Mesenchymal stem cell (in vitro differentiated cells and primary cell): ENCODE measurements at regions not wholly inside any gene's neighbourhood (a gene's known extent, or its start where the extent isn't known, plus 50 kb on each side); places are given as distances from the start of the nearest gene placed in this dataset.

ENCODE experiments used
- DNase-seq: peaks from one replicate; pipeline ENCODE4 v3.0.0-alpha.2; 2013
- H2AFZ ChIP-seq: one replicate; pipeline ENCODE4 v1.6.1; 2013; ENCODE audit warnings: low read depth, mild to moderate bottlenecking, control low read depth, inconsistent platforms, low read length, moderate library complexity
- H2AK5ac ChIP-seq: 2 replicates; pipeline ENCODE4 v1.6.1; 2013; ENCODE audit warnings: low read length, moderate library complexity, mild to moderate bottlenecking, inconsistent platforms; ENCODE audit not compliant: severe bottlenecking
- H2BK120ac ChIP-seq: one replicate; pipeline ENCODE4 v1.6.1; 2013; ENCODE audit warnings: low read depth, mild to moderate bottlenecking, inconsistent platforms, low read length, moderate library complexity
- H2BK12ac ChIP-seq, 2 experiments: one replicate each; pipeline ENCODE4 v1.6.1; 2013; ENCODE audit warnings: inconsistent platforms in 2 of 2, low read length in 2 of 2, mild to moderate bottlenecking in 2 of 2, moderate library complexity in 2 of 2, control low read depth in 1 of 2
- H2BK15ac ChIP-seq: one replicate; pipeline ENCODE4 v1.6.1; 2013; ENCODE audit warnings: mild to moderate bottlenecking, low read depth, inconsistent platforms; ENCODE audit not compliant: poor library complexity, severe bottlenecking
- H2BK5ac ChIP-seq: 2 replicates; pipeline ENCODE4 v1.6.1; 2013; ENCODE audit warnings: low read depth, mild to moderate bottlenecking, low read length, control low read depth, inconsistent platforms; ENCODE audit not compliant: poor library complexity, severe bottlenecking
- H3K14ac ChIP-seq, 2 experiments: one replicate each; pipeline ENCODE4 v1.6.1; 2013; ENCODE audit warnings: inconsistent platforms in 2 of 2, low read length in 2 of 2, control low read depth in 1 of 2, mild to moderate bottlenecking in 1 of 2, moderate library complexity in 1 of 2
- H3K18ac ChIP-seq, 2 experiments: one replicate each; pipeline ENCODE4 v1.6.1; 2013; ENCODE audit warnings: inconsistent platforms in 2 of 2, low read length in 2 of 2, control low read depth in 1 of 2, low read depth in 1 of 2, mild to moderate bottlenecking in 1 of 2
- H3K23ac ChIP-seq, 2 experiments: one replicate each; pipeline ENCODE4 v1.6.1; 2013; ENCODE audit warnings: inconsistent platforms in 2 of 2, low read length in 2 of 2, mild to moderate bottlenecking in 2 of 2, moderate library complexity in 2 of 2, control low read depth in 1 of 2
- H3K27ac ChIP-seq: 2 replicates; pipeline ENCODE4 v1.5.1; 2013; ENCODE audit warnings: mild to moderate bottlenecking, moderate library complexity, low read length, control low read depth, inconsistent platforms; ENCODE audit not compliant: poor library complexity, severe bottlenecking
- H3K27me3 ChIP-seq, 2 experiments: 2 replicates each; pipeline versions ENCODE4 v1.6.1 to v1.7.0; 2013; ENCODE audit warnings: low read length in 2 of 2, mild to moderate bottlenecking in 2 of 2, moderate library complexity in 2 of 2, control low read depth in 1 of 2, inconsistent platforms in 1 of 2; ENCODE audit not compliant: control insufficient read depth in 1 of 2, insufficient read depth in 1 of 2
- H3K36me3 ChIP-seq, 2 experiments: 2 replicates each; pipeline versions ENCODE4 v1.6.1 to v1.7.0; 2013; ENCODE audit warnings: low read length in 2 of 2, control low read depth in 1 of 2, inconsistent platforms in 1 of 2, low read depth in 1 of 2, mild to moderate bottlenecking in 1 of 2; ENCODE audit not compliant: insufficient read depth in 2 of 2, control insufficient read depth in 1 of 2
- H3K4ac ChIP-seq, 2 experiments: one replicate each; pipeline ENCODE4 v1.6.1; 2013; ENCODE audit warnings: inconsistent platforms in 2 of 2, low read length in 2 of 2, mild to moderate bottlenecking in 2 of 2, moderate library complexity in 2 of 2, control low read depth in 1 of 2, low read depth in 1 of 2
- H3K4me1 ChIP-seq: 2 replicates; pipeline ENCODE4 v1.6.1; 2013; ENCODE audit warnings: low read depth, low read length, control low read depth; ENCODE audit not compliant: control insufficient read depth, insufficient read depth
- H3K4me2 ChIP-seq: 2 replicates; pipeline ENCODE4 v1.6.1; 2013; ENCODE audit warnings: low read length, mild to moderate bottlenecking, inconsistent platforms; ENCODE audit not compliant: poor library complexity, severe bottlenecking
- H3K4me3 ChIP-seq, 2 experiments: 2 replicates each; pipeline versions ENCODE4 v1.5.1 to v1.7.0; 2013; ENCODE audit warnings: low read length in 2 of 2, mild to moderate bottlenecking in 2 of 2, control low read depth in 1 of 2, low read depth in 1 of 2; ENCODE audit not compliant: insufficient read depth in 1 of 2
- H3K79me1 ChIP-seq: replicated peaks from 2 replicates; pipeline ENCODE4 v1.6.1; 2013; ENCODE audit warnings: mild to moderate bottlenecking, control low read depth, low read length, inconsistent platforms; ENCODE audit not compliant: poor library complexity, severe bottlenecking
- H3K9ac ChIP-seq: 2 replicates; pipeline ENCODE4 v1.7.0; 2013; ENCODE audit warnings: mild to moderate bottlenecking, low read length, moderate library complexity
- H3K9me3 ChIP-seq: 2 replicates; pipeline ENCODE4 v1.7.0; 2013; ENCODE audit warnings: mild to moderate bottlenecking, low read length; ENCODE audit not compliant: control insufficient read depth
- H4K8ac ChIP-seq: one replicate; pipeline ENCODE4 v1.6.1; 2013; ENCODE audit warnings: inconsistent platforms, mild to moderate bottlenecking, low read length, moderate library complexity
- H4K91ac ChIP-seq: one replicate; pipeline ENCODE4 v1.6.1; 2013; ENCODE audit warnings: mild to moderate bottlenecking, low read length, inconsistent platforms
- WGBS: methylation state at CpG from one replicate; pipeline ENCODE4 v1.1.7; 2013; ENCODE audit warnings: mixed read lengths; 5-methylcytosine and 5-hydroxymethylcytosine counted together

- Histone ChIP-seq H2AFZ (no peak overlapping the region), H3K9me3 (no peaks in the 10 kb centered on the region), H3K4ac (no peak overlapping the region), H4K8ac (no peak overlapping the region), H3K4me1 (no peaks in the 10 kb centered on the region), H2AK5ac (no peak overlapping the region), H3K27ac (no peak overlapping the region), H3K14ac (no peak overlapping the region), H3K4me3 (peak overlapping the region in 1 of 2 experiments; percentile 16), H3K23ac (no peak overlapping the region), H3K79me1 (no peaks in the 10 kb centered on the region), H3K4me2 (no peak overlapping the region), H3K27me3 (no peaks in the 10 kb centered on the region), H4K91ac (no peak overlapping the region), H2BK120ac (no peak overlapping the region), H2BK12ac (no peak overlapping the region), H3K36me3 (no peaks in the 10 kb centered on the region), H2BK15ac (no peak overlapping the region), H3K9ac (no peak overlapping the region), H3K18ac (no peak overlapping the region), H2BK5ac (no peak overlapping the region)
- DNase-seq: no peak
- WGBS: 87% methylated on average over 4 of the region's 5 CpGs
These were observed 319.4 kb upstream of the STAC start for GRCh38 chr3:36060950-36061349.

- Histone ChIP-seq H3K9me3 (no peaks in the 10 kb centered on the region), H2AK5ac (no peak overlapping the region), H2AFZ (no peak overlapping the region), H2BK120ac (no peak overlapping the region), H3K4me2 (no peak overlapping the region), H3K27me3 (no peaks in the 10 kb centered on the region), H3K4me3 (no peak overlapping the region), H2BK15ac (no peak overlapping the region), H3K9ac (no peak overlapping the region), H4K91ac (no peak overlapping the region), H2BK5ac (no peak overlapping the region), H3K14ac (no peak overlapping the region), H3K4me1 (no peaks in the 10 kb centered on the region), H4K8ac (no peak overlapping the region), H2BK12ac (no peak overlapping the region), H3K27ac (no peak overlapping the region), H3K36me3 (no peaks in the 10 kb centered on the region), H3K23ac (no peak overlapping the region), H3K18ac (no peak overlapping the region), H3K79me1 (no peaks in the 10 kb centered on the region), H3K4ac (no peak overlapping the region)
- no CpG with 5 or more reads among the region's 2 CpGs for WGBS
- DNase-seq: no peak
These were observed 316.3 kb upstream of the STAC start for GRCh38 chr3:36063992-36064391.

DNA sequence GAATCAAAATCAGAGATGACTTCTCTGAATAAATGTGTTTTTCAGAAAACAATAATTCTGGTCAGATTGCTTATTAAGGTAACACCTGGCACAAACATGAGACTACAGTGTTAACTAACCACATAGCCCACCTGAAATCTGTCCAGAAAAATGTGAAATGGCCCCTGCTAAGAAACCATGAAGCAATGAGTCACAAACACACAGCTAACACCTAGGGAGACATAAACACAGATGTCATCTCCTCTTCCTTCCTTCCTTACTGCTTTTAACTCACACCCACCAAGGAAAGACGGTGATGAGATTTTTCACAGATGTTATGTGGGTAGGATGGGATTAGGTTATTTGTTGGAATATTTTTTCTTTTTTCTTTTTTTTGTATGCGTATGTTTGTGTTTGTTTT is 315.0 kb upstream of the STAC start:
- H2BK15ac ChIP-seq: no peak overlapping the region
- no peak overlapping the region for H3K14ac ChIP-seq
- H3K79me1 ChIP-seq: no peaks in the 10 kb centered on the region
- no CpG with 5 or more reads among the region's 2 CpGs for WGBS
- no peak overlapping the region for H4K91ac ChIP-seq
- no peaks in the 10 kb centered on the region for H3K36me3 ChIP-seq
- H3K27me3 ChIP-seq: no peaks in the 10 kb centered on the region
- no peaks in the 10 kb centered on the region for H3K4me1 ChIP-seq
- H3K9ac ChIP-seq: no peak overlapping the region
- no peak overlapping the region for H3K4me3 ChIP-seq
- no peak overlapping the region for H2BK120ac ChIP-seq
- H3K18ac ChIP-seq: no peak overlapping the region
- no peaks in the 10 kb centered on the region for H3K9me3 ChIP-seq
- no peak overlapping the region for H3K4me2 ChIP-seq
- H2AK5ac ChIP-seq: no peak overlapping the region
- no peak overlapping the region for H3K27ac ChIP-seq
- no peak overlapping the region for H3K4ac ChIP-seq
- H2BK5ac ChIP-seq: no peak overlapping the region
- no peak overlapping the region for H2AFZ ChIP-seq
- no peak overlapping the region for H4K8ac ChIP-seq
- H2BK12ac ChIP-seq: no peak overlapping the region
- H3K23ac ChIP-seq: no peak overlapping the region
- DNase-seq: no peak

DNA sequence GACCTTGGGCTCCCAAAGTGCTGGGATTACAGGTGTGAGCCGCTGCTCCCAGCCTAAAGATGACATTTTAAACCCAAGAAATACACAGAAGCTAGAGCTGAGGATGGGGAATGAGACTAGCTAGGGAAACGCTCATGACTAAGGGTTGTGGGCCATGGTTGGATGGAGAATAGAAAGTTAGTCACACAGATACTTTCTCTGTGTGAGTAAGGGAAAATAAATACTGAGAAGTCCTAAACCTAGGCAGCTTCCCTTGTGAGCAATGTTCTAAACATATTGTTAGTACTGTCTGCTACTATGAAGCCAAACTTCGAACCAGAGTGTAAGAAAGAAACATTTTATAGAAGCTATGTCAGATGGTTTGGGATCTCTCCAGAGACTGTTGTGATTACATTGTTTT is 304.8 kb upstream of the STAC start:
- H2BK120ac ChIP-seq: no peak overlapping the region
- H3K18ac ChIP-seq: no peak overlapping the region
- no peak overlapping the region for H3K14ac ChIP-seq
- H2AK5ac ChIP-seq: no peak overlapping the region
- H3K4ac ChIP-seq: no peak overlapping the region
- 78% methylated on average over 3 of the region's 3 CpGs for WGBS
- H4K91ac ChIP-seq: no peak overlapping the region
- H3K23ac ChIP-seq: no peak overlapping the region
- H2BK5ac ChIP-seq: no peak overlapping the region
- no peaks in the 10 kb centered on the region for H3K4me1 ChIP-seq
- H2AFZ ChIP-seq: no peak overlapping the region
- H3K9me3 ChIP-seq: no peaks in the 10 kb centered on the region
- no peak overlapping the region for H4K8ac ChIP-seq
- H3K79me1 ChIP-seq: no peaks in the 10 kb centered on the region
- no peak overlapping the region for H3K4me3 ChIP-seq
- no peak overlapping the region for H3K27ac ChIP-seq
- H2BK15ac ChIP-seq: no peak overlapping the region
- H3K36me3 ChIP-seq: no peaks in the 10 kb centered on the region
- no peaks in the 10 kb centered on the region for H3K27me3 ChIP-seq
- no peak overlapping the region for H3K4me2 ChIP-seq
- H2BK12ac ChIP-seq: no peak overlapping the region
- peak overlapping the region; percentile 31 for H3K9ac ChIP-seq
- no peak for DNase-seq
